Astrocyte (in vitro differentiated cells and primary cell): ENCODE measurements at regions not wholly inside any gene's neighbourhood (a gene's known extent, or its start where the extent isn't known, plus 50 kb on each side); places are given as distances from the start of the nearest gene placed in this dataset.

Experiments
- CTCF ChIP-seq: IDR thresholded peaks from 2 replicates; pipeline ENCODE4 v1.5.1; 2011; ENCODE audit warnings: low read depth, mild to moderate bottlenecking, inconsistent platforms, low read length, moderate library complexity; ENCODE audit not compliant: insufficient read depth
- EZH2 ChIP-seq: IDR thresholded peaks from 2 replicates; pipeline ENCODE4 v1.6.1; 2012; ENCODE audit warnings: mild to moderate bottlenecking, low read length, inconsistent platforms; ENCODE audit not compliant: insufficient read depth

GRCh38 chr18:42413870-42414269 lies 458.8 kb downstream of the PIK3C3 start:
- no peak for TF ChIP-seq CTCF
- TF ChIP-seq EZH2, result no peak
